ENCODE measurements at regions not wholly inside any gene's neighbourhood (a gene's known extent, or its start where the extent isn't known, plus 50 kb on each side); places are given as distances from the start of the nearest gene placed in this dataset.
"Not testable (repeated sequence)": the region's sequence is repeated elsewhere in the genome, so short reads cannot be mapped to it uniquely, and the experiment has no call there.

GRCh38 chr1:195766709-195767108, 841.5 kb downstream of the KCNT2 start:
- DNase-seq (ENCODE audit: extremely low read depth, low read depth, low spot score), result no peak

DNA sequence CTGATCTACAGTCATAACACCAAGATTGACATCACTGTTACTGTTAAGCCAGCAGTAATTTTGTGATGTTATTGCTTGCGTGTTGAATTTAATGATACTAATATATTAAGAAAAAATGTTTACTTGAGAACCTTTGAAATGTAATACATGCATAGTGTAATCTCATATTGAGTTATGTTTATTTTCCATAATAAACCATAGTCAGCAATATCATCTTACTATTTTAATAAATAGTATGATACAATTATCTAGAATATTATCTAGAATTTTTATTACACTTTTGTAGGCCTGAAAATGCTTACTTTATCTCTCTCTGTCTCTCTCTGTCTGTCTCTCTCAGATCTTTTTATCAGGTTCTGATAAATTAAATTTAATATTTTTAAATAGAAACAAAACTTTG, 843.1 kb downstream of the KCNT2 start:
- no peak for DNase-seq (ENCODE audit: extremely low read depth, low read depth, low spot score)

DNA sequence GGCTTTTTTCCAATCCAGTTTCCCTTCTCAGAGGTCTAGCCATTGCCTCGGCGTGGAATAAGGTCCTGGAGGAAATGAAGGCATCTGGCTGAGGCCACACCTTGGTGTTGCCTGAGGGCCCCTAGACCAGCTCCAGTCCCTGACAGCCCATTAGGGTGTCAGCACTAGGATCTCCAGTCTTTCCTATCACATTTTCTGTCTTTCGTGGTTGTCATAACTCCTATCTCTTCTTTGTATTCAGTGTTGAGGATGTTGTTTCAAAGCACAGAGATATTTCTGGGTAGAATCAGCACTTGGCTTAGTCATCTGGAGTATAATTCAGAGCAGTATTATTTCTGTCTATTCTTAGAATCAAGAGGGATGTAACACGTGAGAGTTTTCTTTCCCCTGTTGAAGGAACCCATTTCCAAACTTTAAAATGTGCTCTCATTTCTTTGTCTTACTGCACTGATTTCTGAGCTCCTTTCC, 844.3 kb downstream of the KCNT2 start:
- DNase-seq (ENCODE audit: extremely low read depth, low read depth, low spot score), result no peak

DNA sequence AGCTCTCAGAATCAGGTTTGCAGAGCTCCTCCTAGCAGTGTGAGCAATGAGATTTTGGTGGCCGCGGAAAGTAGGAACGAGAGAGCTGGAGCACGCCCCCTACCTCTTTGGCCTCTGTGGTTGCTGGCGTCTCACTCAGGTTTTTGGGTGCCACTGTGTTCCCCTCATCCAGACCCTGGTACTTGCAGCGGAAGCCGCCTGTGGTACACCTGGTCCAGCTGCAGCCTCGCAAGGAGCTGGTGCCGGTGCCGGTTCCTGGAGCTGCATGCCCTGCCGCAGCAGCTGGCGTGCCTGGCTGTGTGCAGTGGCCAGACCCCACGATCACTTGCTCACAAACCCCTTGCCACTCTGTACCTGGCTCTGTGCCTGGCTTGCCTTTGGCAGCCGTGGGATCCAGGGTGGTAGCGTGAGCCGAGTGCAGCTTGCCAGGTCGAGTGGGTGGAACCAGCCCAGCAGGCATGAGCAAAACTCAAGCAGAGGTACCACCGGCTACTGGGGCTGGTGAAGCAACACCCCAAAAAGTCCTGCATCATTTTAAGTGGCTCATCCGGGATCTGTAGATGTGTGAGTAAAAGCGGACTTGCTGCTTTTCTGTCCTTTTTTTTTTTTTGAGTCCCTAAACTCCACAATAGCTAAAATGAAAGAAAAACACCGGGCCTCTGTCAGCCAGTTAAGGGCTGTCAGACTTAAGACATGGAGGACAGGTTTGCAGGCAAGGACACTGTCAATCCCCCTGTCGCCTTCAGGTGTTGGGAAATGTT, 844.9 kb downstream of the KCNT2 start:
- DNase-seq (ENCODE audit: extremely low read depth, low read depth, low spot score), result no peak

- no peak for DNase-seq (ENCODE audit: extremely low read depth, low read depth, low spot score)
These were observed 847.1 kb downstream of the KCNT2 start for GRCh38 chr1:195761104-195761503.

- no peak for DNase-seq (ENCODE audit: extremely low read depth, low read depth, low spot score)
These were observed 852.1 kb downstream of the KCNT2 start for GRCh38 chr1:195756109-195756508.

- no peak for DNase-seq (ENCODE audit: extremely low read depth, low read depth, low spot score)
These were observed 853.4 kb downstream of the KCNT2 start for GRCh38 chr1:195754874-195755273.

DNA sequence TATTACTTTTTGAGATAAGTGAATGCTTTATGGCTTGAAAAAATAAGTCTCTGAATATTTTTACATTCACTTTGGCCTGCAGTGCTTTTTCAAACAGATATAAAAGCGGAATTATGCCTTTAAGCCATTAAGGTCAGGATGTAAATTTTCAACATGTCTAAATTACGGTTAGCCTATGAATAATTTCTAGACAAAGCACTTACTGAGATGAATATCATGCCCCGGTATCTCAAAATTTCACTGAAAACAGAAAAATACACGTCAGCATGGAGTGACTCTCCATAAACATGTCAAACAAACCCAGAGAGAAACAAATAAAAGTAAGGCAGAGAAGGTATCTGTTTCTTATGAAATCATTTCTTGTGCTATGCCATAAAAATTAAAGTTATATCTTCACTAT, 853.9 kb downstream of the KCNT2 start:
- no peak for DNase-seq (ENCODE audit: extremely low read depth, low read depth, low spot score)

GRCh38 chr1:195748969-195749368, 859.3 kb downstream of the KCNT2 start:
- DNase-seq (ENCODE audit: extremely low read depth, low read depth, low spot score), result no peak

DNA sequence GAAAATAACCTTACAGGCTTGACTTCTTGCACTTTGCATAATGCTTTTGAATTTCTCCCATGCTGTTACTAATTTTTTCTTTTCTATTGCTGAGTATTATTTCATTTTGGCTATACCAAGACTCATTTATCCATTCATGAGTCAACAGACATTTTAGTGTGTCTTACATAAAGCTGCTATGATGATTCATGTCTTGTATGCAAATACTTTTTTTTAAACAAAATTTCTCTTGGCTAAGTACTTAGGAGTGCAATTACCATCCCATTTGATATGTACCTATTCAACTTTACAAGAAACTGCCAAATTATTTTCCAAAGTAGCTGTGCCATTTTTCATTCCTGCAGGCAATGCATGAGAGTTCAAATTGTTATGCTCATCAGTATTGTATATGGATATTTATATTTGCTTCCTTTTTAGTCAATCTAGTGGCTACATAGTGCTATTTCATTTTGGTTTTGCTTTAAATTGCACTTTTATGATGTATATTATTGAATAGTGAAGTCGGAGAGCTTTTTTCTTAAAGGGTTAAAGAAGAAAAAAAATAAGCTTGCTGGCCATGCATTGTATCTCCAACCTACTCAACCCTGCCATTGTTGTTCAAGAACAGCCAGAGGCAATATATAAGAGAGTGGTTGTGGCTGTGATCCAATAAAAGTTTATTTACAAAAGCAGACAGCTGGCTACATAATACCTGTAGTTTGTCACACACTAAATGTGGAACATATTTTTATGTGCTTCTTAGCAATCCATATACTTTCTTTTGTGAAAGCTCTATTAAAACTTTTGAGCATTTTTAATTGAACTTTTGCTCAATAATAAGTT, 862.8 kb downstream of the KCNT2 start:
- DNase-seq (ENCODE audit: extremely low read depth, low read depth, low spot score), result no peak

DNA sequence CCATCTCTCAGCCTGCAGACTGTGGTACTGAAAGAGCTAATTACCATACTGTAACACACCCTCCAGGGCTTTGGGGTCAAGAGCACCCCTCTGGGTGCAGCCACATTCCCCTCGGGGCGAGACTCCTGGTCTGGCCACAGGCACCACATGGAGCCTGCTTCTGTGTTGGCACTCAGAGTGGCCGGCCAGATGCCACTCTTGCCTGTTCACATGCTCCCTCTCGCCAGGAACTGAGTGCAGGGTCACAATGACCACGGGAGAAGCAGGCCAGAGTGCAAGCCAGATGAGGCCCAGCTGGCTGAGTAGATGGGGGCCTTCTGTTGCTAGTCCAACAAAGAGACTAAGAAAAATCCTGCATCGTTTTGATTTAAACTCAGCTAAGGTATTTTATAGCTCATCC, 864.0 kb downstream of the KCNT2 start:
- no peak for DNase-seq (ENCODE audit: extremely low read depth, low read depth, low spot score)

- DNase-seq (ENCODE audit: extremely low read depth, low read depth, low spot score), result no peak
These were observed 867.4 kb downstream of the KCNT2 start for GRCh38 chr1:195740862-195741261.

GRCh38 chr1:195738966-195739650, 869.1 kb downstream of the KCNT2 start:
- no peak for DNase-seq (ENCODE audit: extremely low read depth, low read depth, low spot score)

DNA sequence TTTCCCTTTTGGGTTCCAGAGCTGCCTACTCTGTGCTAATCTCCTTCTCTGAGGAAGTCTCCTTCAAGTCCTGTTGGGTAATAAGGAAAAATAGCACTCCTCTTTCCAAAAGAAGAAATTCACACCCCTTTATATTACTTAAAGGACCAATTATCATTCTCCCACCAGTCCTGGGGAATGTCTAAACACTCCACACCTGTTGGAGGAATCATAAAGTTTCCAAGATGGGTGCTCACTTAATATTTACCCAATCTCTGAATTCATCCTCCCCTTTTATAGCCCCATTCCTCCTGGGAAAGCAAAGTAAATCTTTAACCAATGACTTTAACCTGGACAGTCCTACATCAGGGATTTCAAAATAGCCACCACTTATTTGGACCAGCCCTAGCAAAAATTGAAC, 873.1 kb downstream of the KCNT2 start:
- no peak for DNase-seq (ENCODE audit: extremely low read depth, low read depth, low spot score)

GRCh38 chr1:195733826-195734225, 874.4 kb downstream of the KCNT2 start:
- DNase-seq (ENCODE audit: extremely low read depth, low read depth, low spot score), result no peak

DNA sequence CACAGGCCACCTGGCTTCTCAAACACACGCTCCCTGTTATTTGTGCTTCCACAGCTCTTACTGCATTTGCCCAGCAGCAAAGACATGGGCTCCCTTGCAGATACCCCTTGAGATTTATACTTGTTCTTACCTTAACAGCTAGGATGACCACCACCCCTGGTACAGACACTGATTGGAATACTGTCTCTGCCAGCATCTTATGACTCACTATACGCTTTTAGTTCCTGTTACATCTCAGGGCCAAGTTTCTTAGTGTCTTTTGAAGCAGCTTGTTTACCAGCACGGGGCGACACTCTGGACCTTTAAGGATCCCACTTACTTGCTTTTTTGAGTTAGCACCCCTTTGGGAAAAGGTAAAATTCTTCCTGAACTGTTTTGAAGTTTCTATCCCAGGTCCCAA, 874.8 kb downstream of the KCNT2 start:
- no peak for DNase-seq (ENCODE audit: extremely low read depth, low read depth, low spot score)

- no peak for DNase-seq (ENCODE audit: extremely low read depth, low read depth, low spot score)
These were observed 876.9 kb downstream of the KCNT2 start for GRCh38 chr1:195731385-195731784.

GRCh38 chr1:195723796-195724194, 884.4 kb downstream of the KCNT2 start:
- DNase-seq (ENCODE audit: extremely low read depth, low read depth, low spot score), result no peak

GRCh38 chr1:195722852-195723795, 885.1 kb downstream of the KCNT2 start:
- DNase-seq (ENCODE audit: extremely low read depth, low read depth, low spot score), result not testable (repeated sequence)

GRCh38 chr1:195722146-195722545, 886.1 kb downstream of the KCNT2 start:
- not testable (repeated sequence) for DNase-seq (ENCODE audit: extremely low read depth, low read depth, low spot score)

Data from glomerular endothelial cell (primary cell).